Gastrocnemius medialis (tissue), 4 donors: ENCODE measurements at regions not wholly inside any gene's neighbourhood (a gene's known extent, or its start where the extent isn't known, plus 50 kb on each side); places are given as distances from the start of the nearest gene placed in this dataset.

Experiments
- POLR2A ChIP-seq, 2 donors: fragments of 450-650 bp; IDR thresholded peaks; one replicate each; pipeline ENCODE4 v1.6.1; 2017; ENCODE audit warnings: antibody characterized with exemption in 2 of 2, mild to moderate bottlenecking in 2 of 2, moderate library complexity in 2 of 2
- TF ChIP-seq, protein P1 (sequence below), 5 experiments: fragments of 450-650 bp in 3 of 5; fragments of 200-600 bp in 2 of 5; sonication (generic) in 2 of 5; IDR thresholded peaks in 4 of 5; conservative IDR thresholded peaks in 1 of 5; 1 replicate in 4 of 5; 2 replicates in 1 of 5; pipeline ENCODE4 v1.5.1; 2016 to 2019; ENCODE audit warnings: antibody characterized with exemption in 5 of 5, mild to moderate bottlenecking in 3 of 5, moderate library complexity in 3 of 5

GRCh38 chr14:82359201-82359600 lies 825.5 kb upstream of the SEL1L start:
- no peak for TF ChIP-seq POLR2A (IDR thresholded peaks at IDR 0.05)
- TF ChIP-seq, protein P1, sequence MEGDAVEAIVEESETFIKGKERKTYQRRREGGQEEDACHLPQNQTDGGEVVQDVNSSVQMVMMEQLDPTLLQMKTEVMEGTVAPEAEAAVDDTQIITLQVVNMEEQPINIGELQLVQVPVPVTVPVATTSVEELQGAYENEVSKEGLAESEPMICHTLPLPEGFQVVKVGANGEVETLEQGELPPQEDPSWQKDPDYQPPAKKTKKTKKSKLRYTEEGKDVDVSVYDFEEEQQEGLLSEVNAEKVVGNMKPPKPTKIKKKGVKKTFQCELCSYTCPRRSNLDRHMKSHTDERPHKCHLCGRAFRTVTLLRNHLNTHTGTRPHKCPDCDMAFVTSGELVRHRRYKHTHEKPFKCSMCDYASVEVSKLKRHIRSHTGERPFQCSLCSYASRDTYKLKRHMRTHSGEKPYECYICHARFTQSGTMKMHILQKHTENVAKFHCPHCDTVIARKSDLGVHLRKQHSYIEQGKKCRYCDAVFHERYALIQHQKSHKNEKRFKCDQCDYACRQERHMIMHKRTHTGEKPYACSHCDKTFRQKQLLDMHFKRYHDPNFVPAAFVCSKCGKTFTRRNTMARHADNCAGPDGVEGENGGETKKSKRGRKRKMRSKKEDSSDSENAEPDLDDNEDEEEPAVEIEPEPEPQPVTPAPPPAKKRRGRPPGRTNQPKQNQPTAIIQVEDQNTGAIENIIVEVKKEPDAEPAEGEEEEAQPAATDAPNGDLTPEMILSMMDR (IDR thresholded peaks at IDR 0.05 in 4 of 5, conservative IDR thresholded peaks at IDR 0.05 in 1 of 5) = no peak
